HL-60 (cell line): ENCODE measurements at regions not wholly inside any gene's neighbourhood (a gene's known extent, or its start where the extent isn't known, plus 50 kb on each side); places are given as distances from the start of the nearest gene placed in this dataset.

ENCODE experiments used
- DNase-seq, 2 experiments: peaks; one replicate each; pipeline ENCODE4 v3.0.0-alpha.2; 2010 to 2020; ENCODE audit warnings: low read depth in 1 of 2, low spot score in 1 of 2
- H3K27ac ChIP-seq: fragments of 250-450 bp; sonication (Bioruptor Pico); replicated peaks from 2 replicates; pipeline ENCODE4 v1.5.1; 2020; ENCODE audit warnings: mild to moderate bottlenecking, moderate library complexity
- H3K27me3 ChIP-seq: fragments of 250-450 bp; sonication (Bioruptor Pico); 2 replicates; pipeline ENCODE4 v1.5.1; 2021; ENCODE audit warnings: mild to moderate bottlenecking, moderate library complexity; ENCODE audit not compliant: insufficient read depth, poor library complexity, severe bottlenecking
- H3K4me3 ChIP-seq: replicated peaks from 2 replicates; pipeline ENCODE4 v1.5.1; 2011; ENCODE audit warnings: mild to moderate bottlenecking, control low read depth, low read length; ENCODE audit not compliant: insufficient read depth
- GABPA ChIP-seq: IDR thresholded peaks from 2 replicates; pipeline ENCODE4 v1.6.1; 2012; ENCODE audit warnings: low read depth
- POLR2AphosphoS5 ChIP-seq: IDR thresholded peaks from 2 replicates; pipeline ENCODE4 v1.6.1; 2012; ENCODE audit warnings: low read depth
- SPI1 ChIP-seq: IDR thresholded peaks from 2 replicates; pipeline ENCODE4 v1.6.1; 2012; ENCODE audit warnings: low read depth, mild to moderate bottlenecking, borderline replicate concordance
- TF ChIP-seq, protein P1 (sequence below): IDR thresholded peaks from 2 replicates; pipeline ENCODE4 v1.6.1; 2012; ENCODE audit warnings: low read depth; ENCODE audit not compliant: insufficient replicate concordance
- TF ChIP-seq, protein P2 (sequence below): IDR thresholded peaks from one replicate; pipeline ENCODE4 v1.5.1; 2011; ENCODE audit warnings: low read length, control low read depth, inconsistent platforms; ENCODE audit not compliant: insufficient read depth

DNA sequence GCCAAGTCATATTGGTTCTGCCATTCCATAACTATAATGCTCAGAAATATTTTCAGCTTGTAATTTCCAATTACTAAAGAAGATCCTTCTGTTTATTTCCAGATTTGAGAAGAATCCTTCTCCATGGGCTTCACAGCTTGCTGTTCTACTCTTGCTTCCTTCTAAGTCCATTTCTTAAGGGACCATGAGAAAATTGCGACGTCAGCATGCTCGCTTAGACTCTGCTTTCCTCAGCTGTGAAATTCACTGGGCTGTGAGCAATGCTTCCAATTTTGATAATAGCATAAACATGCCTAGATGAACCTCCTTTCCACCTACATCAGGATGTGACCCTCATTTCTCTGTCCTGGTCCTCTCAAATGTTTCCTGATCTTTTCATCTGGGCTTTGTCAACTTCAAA is 145.3 kb upstream of the CDH20 start:
- Histone ChIP-seq H3K4me3 (no peak overlapping the region), H3K27me3 (no peaks in the 10 kb centered on the region), H3K27ac (no peak overlapping the region)
- DNase-seq, result no peak
- TF ChIP-seq POLR2AphosphoS5, result no peak
- TF ChIP-seq, protein P1, sequence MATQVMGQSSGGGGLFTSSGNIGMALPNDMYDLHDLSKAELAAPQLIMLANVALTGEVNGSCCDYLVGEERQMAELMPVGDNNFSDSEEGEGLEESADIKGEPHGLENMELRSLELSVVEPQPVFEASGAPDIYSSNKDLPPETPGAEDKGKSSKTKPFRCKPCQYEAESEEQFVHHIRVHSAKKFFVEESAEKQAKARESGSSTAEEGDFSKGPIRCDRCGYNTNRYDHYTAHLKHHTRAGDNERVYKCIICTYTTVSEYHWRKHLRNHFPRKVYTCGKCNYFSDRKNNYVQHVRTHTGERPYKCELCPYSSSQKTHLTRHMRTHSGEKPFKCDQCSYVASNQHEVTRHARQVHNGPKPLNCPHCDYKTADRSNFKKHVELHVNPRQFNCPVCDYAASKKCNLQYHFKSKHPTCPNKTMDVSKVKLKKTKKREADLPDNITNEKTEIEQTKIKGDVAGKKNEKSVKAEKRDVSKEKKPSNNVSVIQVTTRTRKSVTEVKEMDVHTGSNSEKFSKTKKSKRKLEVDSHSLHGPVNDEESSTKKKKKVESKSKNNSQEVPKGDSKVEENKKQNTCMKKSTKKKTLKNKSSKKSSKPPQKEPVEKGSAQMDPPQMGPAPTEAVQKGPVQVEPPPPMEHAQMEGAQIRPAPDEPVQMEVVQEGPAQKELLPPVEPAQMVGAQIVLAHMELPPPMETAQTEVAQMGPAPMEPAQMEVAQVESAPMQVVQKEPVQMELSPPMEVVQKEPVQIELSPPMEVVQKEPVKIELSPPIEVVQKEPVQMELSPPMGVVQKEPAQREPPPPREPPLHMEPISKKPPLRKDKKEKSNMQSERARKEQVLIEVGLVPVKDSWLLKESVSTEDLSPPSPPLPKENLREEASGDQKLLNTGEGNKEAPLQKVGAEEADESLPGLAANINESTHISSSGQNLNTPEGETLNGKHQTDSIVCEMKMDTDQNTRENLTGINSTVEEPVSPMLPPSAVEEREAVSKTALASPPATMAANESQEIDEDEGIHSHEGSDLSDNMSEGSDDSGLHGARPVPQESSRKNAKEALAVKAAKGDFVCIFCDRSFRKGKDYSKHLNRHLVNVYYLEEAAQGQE, result no peak
- TF ChIP-seq, protein P2, sequence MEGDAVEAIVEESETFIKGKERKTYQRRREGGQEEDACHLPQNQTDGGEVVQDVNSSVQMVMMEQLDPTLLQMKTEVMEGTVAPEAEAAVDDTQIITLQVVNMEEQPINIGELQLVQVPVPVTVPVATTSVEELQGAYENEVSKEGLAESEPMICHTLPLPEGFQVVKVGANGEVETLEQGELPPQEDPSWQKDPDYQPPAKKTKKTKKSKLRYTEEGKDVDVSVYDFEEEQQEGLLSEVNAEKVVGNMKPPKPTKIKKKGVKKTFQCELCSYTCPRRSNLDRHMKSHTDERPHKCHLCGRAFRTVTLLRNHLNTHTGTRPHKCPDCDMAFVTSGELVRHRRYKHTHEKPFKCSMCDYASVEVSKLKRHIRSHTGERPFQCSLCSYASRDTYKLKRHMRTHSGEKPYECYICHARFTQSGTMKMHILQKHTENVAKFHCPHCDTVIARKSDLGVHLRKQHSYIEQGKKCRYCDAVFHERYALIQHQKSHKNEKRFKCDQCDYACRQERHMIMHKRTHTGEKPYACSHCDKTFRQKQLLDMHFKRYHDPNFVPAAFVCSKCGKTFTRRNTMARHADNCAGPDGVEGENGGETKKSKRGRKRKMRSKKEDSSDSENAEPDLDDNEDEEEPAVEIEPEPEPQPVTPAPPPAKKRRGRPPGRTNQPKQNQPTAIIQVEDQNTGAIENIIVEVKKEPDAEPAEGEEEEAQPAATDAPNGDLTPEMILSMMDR, result no peak
- TF ChIP-seq GABPA, result no peak
- no peak for TF ChIP-seq SPI1

DNA sequence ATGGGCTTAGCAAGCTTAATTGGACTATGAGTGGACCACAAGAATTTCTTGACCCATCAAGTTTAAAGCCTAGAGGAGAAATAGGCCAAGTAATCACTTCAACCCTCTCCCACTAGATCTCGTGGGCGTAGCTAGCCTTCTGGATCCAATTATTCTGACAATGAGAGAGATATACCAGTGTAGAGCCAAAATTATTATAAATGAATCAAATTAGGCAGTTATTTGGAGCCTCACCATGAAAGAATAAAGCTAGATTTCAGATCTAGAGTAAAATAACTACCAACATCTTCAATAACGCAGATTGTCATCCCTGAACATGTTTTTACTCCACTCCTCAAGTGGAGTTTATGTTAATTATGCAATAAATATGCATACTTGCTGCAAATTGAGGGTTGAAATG is 143.9 kb upstream of the CDH20 start:
- TF ChIP-seq POLR2AphosphoS5 (no peak), SPI1 (no peak), GABPA (no peak)
- TF ChIP-seq, protein P2, result no peak
- TF ChIP-seq, protein P1, result no peak
- no peak overlapping the region for H3K27ac ChIP-seq
- DNase-seq, result no peak
- no peak overlapping the region for H3K4me3 ChIP-seq
- no peaks in the 10 kb centered on the region for H3K27me3 ChIP-seq

DNA sequence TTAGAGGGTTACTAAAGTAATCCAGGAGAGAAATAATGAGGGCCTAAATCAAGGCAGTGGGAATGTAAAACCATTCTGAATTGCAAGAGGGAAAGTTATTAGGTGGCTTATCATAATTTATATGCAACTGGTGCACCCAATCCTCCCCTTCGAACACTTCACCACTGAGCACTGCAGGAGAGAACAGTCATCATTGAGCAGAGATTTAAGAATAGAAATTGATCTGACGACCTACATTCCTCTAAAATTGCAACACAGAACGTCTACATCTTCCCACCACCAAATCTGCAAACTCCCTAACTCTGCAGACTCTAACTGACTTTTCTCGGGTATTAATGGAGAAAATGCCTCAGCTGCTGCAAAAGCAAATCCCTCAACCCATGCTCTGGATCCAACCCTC is 138.5 kb upstream of the CDH20 start:
- Histone ChIP-seq H3K27me3 (no peaks in the 10 kb centered on the region), H3K4me3 (no peak overlapping the region), H3K27ac (no peak overlapping the region)
- DNase-seq, result no peak
- TF ChIP-seq SPI1 (no peak), POLR2AphosphoS5 (no peak), GABPA (no peak)
- TF ChIP-seq, protein P2, result no peak

DNA sequence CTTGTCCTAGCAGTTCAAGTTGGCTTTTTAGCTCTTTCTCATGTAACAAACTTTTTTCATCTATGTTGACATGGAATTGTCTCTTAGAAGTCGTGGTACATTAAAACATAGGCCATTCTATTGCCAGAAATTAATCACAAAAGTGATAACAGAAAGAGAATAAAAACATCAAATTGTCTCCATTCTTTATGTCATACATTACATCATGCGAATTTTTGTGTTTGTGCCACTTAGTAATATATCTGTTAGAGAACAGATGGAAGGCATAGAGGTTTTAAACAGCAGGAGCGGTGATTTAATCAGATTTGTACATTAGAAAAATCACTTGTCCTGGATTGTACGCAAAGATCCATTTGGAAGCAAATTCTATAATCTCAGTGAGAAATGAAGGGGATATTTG is 136.5 kb upstream of the CDH20 start:
- Histone ChIP-seq H3K4me3 (no peak overlapping the region), H3K27me3 (no peaks in the 10 kb centered on the region), H3K27ac (no peak overlapping the region)
- TF ChIP-seq, protein P2, result no peak
- TF ChIP-seq GABPA (no peak), SPI1 (no peak)
- TF ChIP-seq, protein P1, result no peak
- no peak for DNase-seq
